OCI-LY7 (cell line): ENCODE measurements at regions not wholly inside any gene's neighbourhood (a gene's known extent, or its start where the extent isn't known, plus 50 kb on each side); places are given as distances from the start of the nearest gene placed in this dataset.

Experiments
- BruUV-seq: library from RNA; stranded (reverse); fragments of 400-500 nt; replicated peaks from 2 replicates; lab custom pipeline; 2021; lab: Mats Ljungman, UMichigan
- CTCF ChIA-PET: fragments of 300-600 bp; sonication (Branson Sonifier 250); formaldehyde crosslinking; loops from one replicate; lab custom pipeline; 2022; ENCODE audit warnings: antibody characterized with exemption; ENCODE audit not compliant: unreplicated experiment; lab: Charles Lee
- POLR2A ChIA-PET: fragments of 300-600 bp; sonication (Branson Sonifier 250); formaldehyde crosslinking; loops from one replicate; lab custom pipeline; 2022; ENCODE audit warnings: antibody characterized with exemption; lab: Charles Lee
- DNase-seq: peaks from one replicate; pipeline ENCODE4 v3.0.0-alpha.2; 2015; ENCODE audit warnings: low spot score
- H2AFZ ChIP-seq: fragments of 200-600 bp; sonication (generic), shearing (Covaris generic); 2 replicates; pipeline ENCODE4 v1.6.1; 2014; ENCODE audit warnings: mild to moderate bottlenecking, antibody characterized with exemption, low read length, moderate library complexity
- H3K27ac ChIP-seq: fragments of 200-600 bp; sonication (generic); 2 replicates; pipeline ENCODE4 v1.5.1; 2014; ENCODE audit warnings: mixed run types, low read depth, mild to moderate bottlenecking, moderate library complexity, low read length, inconsistent platforms; ENCODE audit not compliant: poor library complexity, severe bottlenecking
- H3K36me3 ChIP-seq: fragments of 200-600 bp; sonication (generic); 2 replicates; pipeline ENCODE4 v1.6.1; 2014; ENCODE audit warnings: mild to moderate bottlenecking, antibody characterized with exemption, low read length, moderate library complexity, mixed read lengths; ENCODE audit not compliant: insufficient read depth
- H3K4me1 ChIP-seq: fragments of 200-600 bp; sonication (generic); 2 replicates; pipeline ENCODE4 v1.5.1; 2014; ENCODE audit warnings: mild to moderate bottlenecking, low read length; ENCODE audit not compliant: insufficient read depth, poor library complexity, severe bottlenecking
- H3K4me2 ChIP-seq: fragments of 200-600 bp; sonication (generic); 2 replicates; pipeline ENCODE4 v1.6.1; 2014; ENCODE audit warnings: mild to moderate bottlenecking, low read length
- H3K4me3 ChIP-seq: fragments of 200-600 bp; sonication (generic); 2 replicates; pipeline ENCODE4 v1.5.1; 2014; ENCODE audit warnings: mild to moderate bottlenecking, low read depth, low read length; ENCODE audit not compliant: poor library complexity, severe bottlenecking
- H3K79me2 ChIP-seq: fragments of 200-600 bp; sonication (generic); 2 replicates; pipeline ENCODE4 v1.6.1; 2016; ENCODE audit warnings: low read depth, mild to moderate bottlenecking, low read length, moderate library complexity, mixed read lengths; ENCODE audit not compliant: insufficient read depth
- H3K9me2 ChIP-seq: fragments of 200-600 bp; sonication (generic); 2 replicates; pipeline ENCODE4 v1.6.1; 2016; ENCODE audit warnings: mild to moderate bottlenecking, low read length, mixed read lengths; ENCODE audit not compliant: insufficient read depth
- H3K9me3 ChIP-seq: fragments of 200-600 bp; sonication (generic); 2 replicates; pipeline ENCODE4 v1.6.1; 2014; ENCODE audit warnings: mild to moderate bottlenecking, mixed run types, low read length, mixed read lengths
- H4K20me1 ChIP-seq: fragments of 200-600 bp; sonication (generic); 2 replicates; pipeline ENCODE4 v1.6.1; 2014; ENCODE audit warnings: mild to moderate bottlenecking, antibody characterized with exemption, low read length, moderate library complexity, mixed read lengths; ENCODE audit not compliant: insufficient read depth
- EZH2phosphoT487 ChIP-seq: fragments of 200-600 bp; sonication (generic); IDR thresholded peaks from 2 replicates; pipeline ENCODE4 v1.6.1; 2018; ENCODE audit warnings: low read depth, borderline replicate concordance, mild to moderate bottlenecking, mixed run types, antibody characterized with exemption, low read length, moderate library complexity, mixed read lengths
- intact Hi-C: fragments of 100-400 bp; cut with micrococcal nuclease; formaldehyde crosslinking; loops from one replicate; pipeline ENCODE4 v1.10.0; 2022; ENCODE audit not compliant: unreplicated experiment
- TF ChIP-seq, protein P1 (sequence below): fragments of 200-600 bp; sonication (generic); conservative IDR thresholded peaks from 2 replicates; pipeline ENCODE4 v1.5.1; 2014; ENCODE audit warnings: mild to moderate bottlenecking, antibody characterized with exemption, low read length, moderate library complexity, mixed read lengths

DNA sequence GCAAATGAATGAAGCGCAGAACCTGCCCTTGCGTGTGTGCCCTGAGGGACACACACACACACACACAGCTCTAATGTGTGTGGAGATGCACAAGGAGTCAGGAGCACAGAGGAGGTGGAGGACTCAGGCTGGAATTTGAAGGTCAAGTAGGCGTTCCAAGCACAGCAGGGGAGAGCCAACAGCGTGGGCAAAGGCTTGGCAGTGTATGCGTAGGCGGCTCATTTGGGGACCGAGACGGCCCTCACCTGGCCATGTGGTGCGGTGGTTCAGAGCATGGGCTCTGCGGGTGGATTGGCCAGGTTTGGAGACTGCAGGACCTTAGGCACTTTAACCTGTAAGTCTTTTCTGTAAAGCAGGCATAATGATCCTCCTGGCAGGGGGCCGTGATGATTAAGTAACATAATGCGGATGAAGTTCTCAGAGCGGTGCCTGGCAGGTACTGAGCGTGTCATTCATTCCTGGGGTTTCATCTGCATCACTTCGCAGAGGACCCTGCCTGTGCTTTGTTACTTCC lies 69.5 kb upstream of the SLC24A4 start:
- Histone ChIP-seq H2AFZ (no peak overlapping the region), H3K9me3 (no peaks in the 10 kb centered on the region), H3K27ac (no peak overlapping the region), H3K4me3 (no peak overlapping the region), H3K9me2 (no peaks in the 10 kb centered on the region), H3K4me2 (no peak overlapping the region), H4K20me1 (no peaks in the 10 kb centered on the region), H3K4me1 (no peaks in the 10 kb centered on the region), H3K79me2 (no peaks in the 10 kb centered on the region), H3K36me3 (no peaks in the 10 kb centered on the region)
- intact Hi-C loops, result no loop called here
- TF ChIP-seq, protein P1, sequence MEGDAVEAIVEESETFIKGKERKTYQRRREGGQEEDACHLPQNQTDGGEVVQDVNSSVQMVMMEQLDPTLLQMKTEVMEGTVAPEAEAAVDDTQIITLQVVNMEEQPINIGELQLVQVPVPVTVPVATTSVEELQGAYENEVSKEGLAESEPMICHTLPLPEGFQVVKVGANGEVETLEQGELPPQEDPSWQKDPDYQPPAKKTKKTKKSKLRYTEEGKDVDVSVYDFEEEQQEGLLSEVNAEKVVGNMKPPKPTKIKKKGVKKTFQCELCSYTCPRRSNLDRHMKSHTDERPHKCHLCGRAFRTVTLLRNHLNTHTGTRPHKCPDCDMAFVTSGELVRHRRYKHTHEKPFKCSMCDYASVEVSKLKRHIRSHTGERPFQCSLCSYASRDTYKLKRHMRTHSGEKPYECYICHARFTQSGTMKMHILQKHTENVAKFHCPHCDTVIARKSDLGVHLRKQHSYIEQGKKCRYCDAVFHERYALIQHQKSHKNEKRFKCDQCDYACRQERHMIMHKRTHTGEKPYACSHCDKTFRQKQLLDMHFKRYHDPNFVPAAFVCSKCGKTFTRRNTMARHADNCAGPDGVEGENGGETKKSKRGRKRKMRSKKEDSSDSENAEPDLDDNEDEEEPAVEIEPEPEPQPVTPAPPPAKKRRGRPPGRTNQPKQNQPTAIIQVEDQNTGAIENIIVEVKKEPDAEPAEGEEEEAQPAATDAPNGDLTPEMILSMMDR, result no peak
- no peak for TF ChIP-seq EZH2phosphoT487
- ChIA-PET CTCF (no interaction called here), POLR2A (no interaction called here)
- no TSS peak for BruUV-seq
- no peak for DNase-seq

DNA sequence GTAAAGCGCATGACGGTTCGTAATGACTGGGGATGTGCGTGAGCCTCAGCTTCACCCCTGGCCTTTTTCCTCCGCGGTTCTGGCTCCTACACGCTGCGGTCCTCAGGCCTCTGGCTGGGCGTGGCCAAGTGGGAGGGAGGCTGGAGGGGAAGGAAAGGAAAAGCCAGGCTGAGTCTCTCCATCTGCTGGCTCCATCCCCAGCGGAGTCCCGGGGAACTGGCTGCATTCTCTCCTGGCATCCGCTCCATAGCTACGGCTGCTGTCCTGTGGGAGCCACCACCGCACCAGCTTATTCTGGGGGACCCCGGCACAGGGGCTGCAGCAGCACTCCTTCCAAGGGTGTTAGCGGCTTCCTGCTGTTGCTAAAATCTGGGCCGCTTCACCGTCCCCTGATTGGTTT lies 68.2 kb upstream of the SLC24A4 start:
- Histone ChIP-seq H3K4me2 (no peak overlapping the region), H4K20me1 (no peaks in the 10 kb centered on the region), H3K9me2 (no peaks in the 10 kb centered on the region), H3K79me2 (no peaks in the 10 kb centered on the region), H3K36me3 (no peaks in the 10 kb centered on the region), H3K4me3 (no peak overlapping the region), H3K27ac (no peak overlapping the region), H2AFZ (no peak overlapping the region), H3K9me3 (no peaks in the 10 kb centered on the region), H3K4me1 (no peaks in the 10 kb centered on the region)
- intact Hi-C loops, result no loop called here
- POLR2A ChIA-PET, result no interaction called here
- CTCF ChIA-PET, result no interaction called here
- TF ChIP-seq, protein P1, result no peak
- TF ChIP-seq EZH2phosphoT487, result no peak
- BruUV-seq, result no TSS peak
- no peak for DNase-seq

DNA sequence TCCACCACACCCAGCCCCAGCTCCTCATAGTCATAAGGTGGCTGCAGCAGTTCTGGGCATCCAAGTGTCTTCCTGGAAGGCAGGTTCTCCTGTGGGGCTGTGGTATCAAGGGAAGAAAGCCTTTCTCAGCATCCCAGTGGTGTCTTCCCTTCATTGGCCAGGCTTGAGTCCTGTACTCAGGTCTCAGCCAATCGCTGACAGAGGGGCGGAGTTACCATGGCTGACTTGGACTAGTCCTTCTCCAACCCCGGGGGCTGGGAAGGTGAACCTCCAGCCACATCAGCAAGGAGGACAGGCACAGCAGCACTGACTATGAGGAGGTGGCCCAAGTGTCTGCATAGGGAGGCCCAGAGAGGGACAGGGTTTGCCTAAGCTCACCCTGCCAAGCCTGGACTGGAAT lies 64.0 kb upstream of the SLC24A4 start:
- H2AFZ ChIP-seq, result no peak overlapping the region
- H4K20me1 ChIP-seq, result no peaks in the 10 kb centered on the region
- CTCF ChIA-PET, result no interaction called here
- no peaks in the 10 kb centered on the region for H3K79me2 ChIP-seq
- intact Hi-C loops, result no loop called here
- POLR2A ChIA-PET, result interaction anchor here (0.6 to 1.1 kb wide), 3 partner anchors 17 to 1178 kb away, joined by 3 to 5 read pairs (median 3); no protein-coding TSS in a partner anchor
- H3K27ac ChIP-seq, result no peak overlapping the region
- no peak for TF ChIP-seq EZH2phosphoT487
- TF ChIP-seq, protein P1, result no peak
- no peak overlapping the region for H3K4me3 ChIP-seq
- H3K36me3 ChIP-seq, result no peaks in the 10 kb centered on the region
- H3K9me3 ChIP-seq, result no peaks in the 10 kb centered on the region
- BruUV-seq, result no TSS peak
- H3K4me2 ChIP-seq, result no peak overlapping the region
- H3K4me1 ChIP-seq, result no peaks in the 10 kb centered on the region
- no peak for DNase-seq
- no peaks in the 10 kb centered on the region for H3K9me2 ChIP-seq
